ENCODE measurements at regions not wholly inside any gene's neighbourhood (a gene's known extent, or its start where the extent isn't known, plus 50 kb on each side); places are given as distances from the start of the nearest gene placed in this dataset.

- TF ChIP-seq POLR2AphosphoS5 (IDR thresholded peaks at IDR 0.05; ENCODE audit: low read depth, low read length) (no peak), POLR2A (IDR thresholded peaks at IDR 0.05; ENCODE audit: low read depth, low read length) (no peak), TAF1 (IDR thresholded peaks at IDR 0.05; ENCODE audit: low read depth, low read length) (no peak), PAX5 (IDR thresholded peaks at IDR 0.05; ENCODE audit: insufficient read depth, low read length, severe bottlenecking) (no peak), SPI1 (IDR thresholded peaks at IDR 0.05; ENCODE audit: low read depth, low read length) (no peak)
These were observed 424.9 kb upstream of the ZNF385D start for GRCh38 chr3:22175947-22176346.

Data from GM12891 (cell line).